ENCODE measurements at regions not wholly inside any gene's neighbourhood (a gene's known extent, or its start where the extent isn't known, plus 50 kb on each side); places are given as distances from the start of the nearest gene placed in this dataset.

DNA sequence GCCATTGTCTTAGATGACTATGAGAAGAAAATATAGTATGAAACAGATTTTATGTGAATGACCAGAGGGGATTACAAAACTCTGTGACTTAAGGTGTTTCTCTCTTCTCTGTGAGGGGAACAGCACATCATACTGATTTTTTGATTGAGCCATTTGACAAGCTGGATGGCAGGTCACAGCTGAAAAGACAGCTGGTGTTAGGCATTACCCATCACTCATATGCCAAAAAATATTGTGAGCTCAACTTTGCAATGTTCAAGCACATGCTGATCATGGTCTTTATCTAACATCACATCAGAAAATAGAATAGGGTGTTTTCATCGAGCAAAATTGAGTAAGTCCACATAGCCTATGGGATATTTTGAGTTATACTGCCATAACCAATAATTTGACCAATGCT is 86.7 kb upstream of the TECRL start:
- H3K9me3 ChIP-seq = no peaks in the 10 kb centered on the region
- WGBS (ENCODE audit: insufficient coverage, low coverage, low lambda C conversion rate, missing lambda C conversion rate) = 27% methylated on average over 1 of the region's 1 CpG
- ATAC-seq = no peak

DNA sequence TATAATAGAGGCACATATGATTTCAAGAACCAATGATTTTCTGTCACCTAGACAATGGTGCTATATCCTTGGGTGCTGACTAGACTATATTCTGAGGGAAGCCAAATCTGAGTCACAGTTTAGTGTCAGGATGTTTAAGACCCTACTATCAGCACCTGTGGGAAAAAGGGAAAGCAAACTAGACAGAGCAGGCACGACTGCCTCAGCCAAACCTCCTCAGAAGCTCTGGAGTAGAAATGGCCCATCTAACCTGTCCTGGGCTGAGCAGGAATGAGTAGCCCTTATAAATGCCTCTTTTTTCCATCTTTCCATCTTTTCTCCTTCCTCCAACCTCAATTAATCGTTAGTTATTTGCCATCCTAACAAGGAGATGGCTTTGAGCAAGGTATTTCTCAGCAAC is 80.4 kb upstream of the TECRL start:
- Histone ChIP-seq H3K36me3 (peaks cover 0 to 2% (median 0%) of the 10 kb centered on the region in 4 donors), H3K27ac (no peak overlapping the region), H3K9me3 (no peaks in the 10 kb centered on the region), H3K27me3 (no peaks in the 10 kb centered on the region), H3K4me1 (no peaks in the 10 kb centered on the region), H3K4me3 (no peak overlapping the region)
- intact Hi-C loops (cut with DNase I) = no loop called here
- WGBS (ENCODE audit: insufficient coverage, low coverage, low lambda C conversion rate, missing lambda C conversion rate) = 22% methylated on average over 2 of the region's 2 CpGs
- DNase-seq (no peak), ATAC-seq (no peak)
- TF ChIP-seq POLR2A (IDR thresholded peaks at IDR 0.05) = no peak
- TF ChIP-seq, protein P1, sequence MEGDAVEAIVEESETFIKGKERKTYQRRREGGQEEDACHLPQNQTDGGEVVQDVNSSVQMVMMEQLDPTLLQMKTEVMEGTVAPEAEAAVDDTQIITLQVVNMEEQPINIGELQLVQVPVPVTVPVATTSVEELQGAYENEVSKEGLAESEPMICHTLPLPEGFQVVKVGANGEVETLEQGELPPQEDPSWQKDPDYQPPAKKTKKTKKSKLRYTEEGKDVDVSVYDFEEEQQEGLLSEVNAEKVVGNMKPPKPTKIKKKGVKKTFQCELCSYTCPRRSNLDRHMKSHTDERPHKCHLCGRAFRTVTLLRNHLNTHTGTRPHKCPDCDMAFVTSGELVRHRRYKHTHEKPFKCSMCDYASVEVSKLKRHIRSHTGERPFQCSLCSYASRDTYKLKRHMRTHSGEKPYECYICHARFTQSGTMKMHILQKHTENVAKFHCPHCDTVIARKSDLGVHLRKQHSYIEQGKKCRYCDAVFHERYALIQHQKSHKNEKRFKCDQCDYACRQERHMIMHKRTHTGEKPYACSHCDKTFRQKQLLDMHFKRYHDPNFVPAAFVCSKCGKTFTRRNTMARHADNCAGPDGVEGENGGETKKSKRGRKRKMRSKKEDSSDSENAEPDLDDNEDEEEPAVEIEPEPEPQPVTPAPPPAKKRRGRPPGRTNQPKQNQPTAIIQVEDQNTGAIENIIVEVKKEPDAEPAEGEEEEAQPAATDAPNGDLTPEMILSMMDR (IDR thresholded peaks at IDR 0.05) = no peak

More for the DNA sequence above, 86.7 kb upstream of the TECRL start:
- no peaks in the 10 kb centered on the region for H3K4me1 ChIP-seq
- DNase-seq = no peak
- no peak overlapping the region for H3K4me3 ChIP-seq
- H3K36me3 ChIP-seq = no peaks in the 10 kb centered on the region
- intact Hi-C loops (cut with DNase I) = no loop called here
- TF ChIP-seq, protein P1 (IDR thresholded peaks at IDR 0.05) = no peak
- no peak for TF ChIP-seq POLR2A (IDR thresholded peaks at IDR 0.05)
- no peaks in the 10 kb centered on the region for H3K27me3 ChIP-seq
- no peak overlapping the region for H3K27ac ChIP-seq

DNA sequence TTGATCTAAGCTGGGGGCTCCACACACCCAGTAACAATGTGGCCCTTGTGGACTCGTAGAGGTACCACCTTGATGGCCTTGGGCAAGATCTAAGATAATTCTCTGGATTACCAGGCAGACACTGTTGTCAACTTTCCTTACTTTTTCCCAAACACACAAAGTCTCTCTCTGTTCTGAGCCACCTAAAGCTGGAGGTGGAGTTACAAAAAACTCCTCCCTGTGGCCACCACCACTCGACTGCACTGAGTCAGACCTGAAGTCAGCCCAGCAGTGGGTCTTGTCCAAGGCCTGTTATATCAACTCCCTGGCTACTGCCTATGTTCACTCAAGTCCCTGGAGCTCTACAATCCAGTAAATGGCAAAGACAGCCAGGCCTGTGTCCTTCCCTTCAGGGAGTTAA is 70.1 kb upstream of the TECRL start:
- Histone ChIP-seq H3K4me3 (no peak overlapping the region), H3K36me3 (no peaks in the 10 kb centered on the region), H3K4me1 (no peaks in the 10 kb centered on the region), H3K27me3 (no peaks in the 10 kb centered on the region), H3K27ac (no peak overlapping the region), H3K9me3 (no peaks in the 10 kb centered on the region)
- DNase-seq (no peak), ATAC-seq (no peak)
- no peak for TF ChIP-seq POLR2A (IDR thresholded peaks at IDR 0.05)
- TF ChIP-seq, protein P1 (IDR thresholded peaks at IDR 0.05) = no peak
- 32% methylated on average over 2 of the region's 2 CpGs for WGBS (ENCODE audit: insufficient coverage, low coverage, low lambda C conversion rate, missing lambda C conversion rate)
- intact Hi-C loops (cut with DNase I) = no loop called here

DNA sequence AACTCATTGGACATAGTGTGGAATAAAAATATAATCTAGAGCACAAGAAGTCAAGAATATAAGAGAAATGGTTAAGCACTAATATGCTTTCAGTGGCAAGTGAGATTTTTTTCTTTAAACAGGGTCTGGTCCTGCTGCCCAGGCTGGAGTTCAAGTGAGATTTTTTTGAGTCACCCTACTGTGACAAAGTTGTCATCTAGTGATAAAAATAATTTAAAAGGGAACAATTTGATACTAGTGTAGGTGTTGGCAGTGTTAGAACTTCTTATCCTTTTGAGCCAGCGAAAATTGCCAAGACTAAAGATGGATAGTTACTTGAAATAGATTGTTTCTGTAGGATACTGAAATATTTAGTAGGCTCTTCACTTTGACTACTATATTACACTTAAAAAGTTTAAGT is 67.9 kb upstream of the TECRL start:
- Histone ChIP-seq H3K4me1 (no peaks in the 10 kb centered on the region), H3K27ac (no peak overlapping the region), H3K36me3 (no peaks in the 10 kb centered on the region), H3K27me3 (no peaks in the 10 kb centered on the region), H3K4me3 (no peak overlapping the region), H3K9me3 (no peaks in the 10 kb centered on the region)
- WGBS (ENCODE audit: insufficient coverage, low coverage, low lambda C conversion rate, missing lambda C conversion rate) = 55% methylated on average over 1 of the region's 1 CpG
- no peak for TF ChIP-seq POLR2A (IDR thresholded peaks at IDR 0.05)
- TF ChIP-seq, protein P1 (IDR thresholded peaks at IDR 0.05) = no peak
- ATAC-seq (no peak), DNase-seq (no peak)
- intact Hi-C loops (cut with DNase I) = no loop called here

DNA sequence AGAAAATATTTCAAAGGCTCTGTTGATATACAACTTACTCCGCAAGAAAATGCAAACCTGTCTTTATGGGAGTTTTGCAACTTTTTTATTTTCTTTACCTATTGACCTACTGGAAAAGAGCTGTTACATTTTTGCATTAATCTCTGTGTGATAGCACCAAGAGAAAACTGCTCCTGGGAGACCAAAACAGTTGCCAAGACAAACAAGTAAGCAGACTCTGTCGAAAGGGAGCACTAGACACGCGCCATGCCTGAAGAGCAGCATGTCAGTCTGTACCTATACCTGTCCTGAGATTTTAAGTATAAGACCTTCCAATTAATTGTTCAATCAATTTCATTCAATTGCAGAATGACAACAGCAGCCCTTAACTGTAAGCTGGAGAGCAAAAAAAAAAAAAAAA is 56.0 kb upstream of the TECRL start:
- ATAC-seq = no peak
- no peaks in the 10 kb centered on the region for H3K36me3 ChIP-seq
- H3K27me3 ChIP-seq = no peaks in the 10 kb centered on the region
- no peaks in the 10 kb centered on the region for H3K9me3 ChIP-seq
- H3K4me1 ChIP-seq = no peaks in the 10 kb centered on the region
- TF ChIP-seq POLR2A (IDR thresholded peaks at IDR 0.05) = no peak
- TF ChIP-seq, protein P1 (IDR thresholded peaks at IDR 0.05) = no peak
- no peak overlapping the region for H3K27ac ChIP-seq
- intact Hi-C loops (cut with DNase I) = no loop called here
- WGBS (ENCODE audit: insufficient coverage, low coverage, low lambda C conversion rate, missing lambda C conversion rate) = 61% methylated on average over 4 of the region's 4 CpGs
- DNase-seq = no peak
- H3K4me3 ChIP-seq = no peak overlapping the region

Measured in right lobe of liver (tissue), 6 donors.